ENCODE measurements at regions not wholly inside any gene's neighbourhood (a gene's known extent, or its start where the extent isn't known, plus 50 kb on each side); places are given as distances from the start of the nearest gene placed in this dataset.
"Not testable (repeated sequence)": the region's sequence is repeated elsewhere in the genome, so short reads cannot be mapped to it uniquely, and the experiment has no call there.

DNA sequence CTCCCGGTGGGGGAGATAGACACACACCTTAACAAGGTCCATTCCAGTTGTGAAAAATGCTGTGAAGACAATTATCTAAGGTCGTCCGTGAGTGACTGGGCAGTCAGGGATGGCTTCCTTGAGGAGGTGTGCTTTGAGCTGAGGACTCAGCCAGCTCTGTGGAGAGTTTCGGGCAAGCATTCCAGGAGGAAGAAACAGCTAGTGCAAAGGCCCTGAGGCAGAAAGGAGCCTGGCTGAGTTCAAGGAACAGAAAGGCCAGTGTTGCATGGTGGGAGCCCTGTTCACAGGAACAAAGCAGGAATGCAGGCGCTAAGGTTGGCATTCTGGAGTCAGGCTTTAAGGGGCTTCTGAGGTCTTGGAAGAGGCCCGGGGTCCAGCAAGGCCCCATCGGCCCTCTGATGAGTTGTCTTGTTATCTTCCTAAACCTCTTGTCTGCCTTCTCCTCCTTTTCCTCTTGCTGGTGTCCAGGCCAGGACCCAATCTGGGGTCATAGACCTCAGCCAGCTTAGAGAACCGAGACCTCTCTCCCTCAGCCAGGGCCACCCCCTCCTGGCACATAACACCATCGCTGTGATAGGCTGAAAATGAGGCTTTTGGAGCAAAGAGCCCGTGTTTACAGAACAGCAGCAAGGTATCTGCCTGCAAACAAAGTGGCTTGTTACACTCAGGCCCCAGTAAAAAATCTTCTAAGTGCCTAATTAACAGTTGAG, 270.2 kb upstream of the MVB12B start:
- no peak for DNase-seq (ENCODE audit: low spot score)

DNA sequence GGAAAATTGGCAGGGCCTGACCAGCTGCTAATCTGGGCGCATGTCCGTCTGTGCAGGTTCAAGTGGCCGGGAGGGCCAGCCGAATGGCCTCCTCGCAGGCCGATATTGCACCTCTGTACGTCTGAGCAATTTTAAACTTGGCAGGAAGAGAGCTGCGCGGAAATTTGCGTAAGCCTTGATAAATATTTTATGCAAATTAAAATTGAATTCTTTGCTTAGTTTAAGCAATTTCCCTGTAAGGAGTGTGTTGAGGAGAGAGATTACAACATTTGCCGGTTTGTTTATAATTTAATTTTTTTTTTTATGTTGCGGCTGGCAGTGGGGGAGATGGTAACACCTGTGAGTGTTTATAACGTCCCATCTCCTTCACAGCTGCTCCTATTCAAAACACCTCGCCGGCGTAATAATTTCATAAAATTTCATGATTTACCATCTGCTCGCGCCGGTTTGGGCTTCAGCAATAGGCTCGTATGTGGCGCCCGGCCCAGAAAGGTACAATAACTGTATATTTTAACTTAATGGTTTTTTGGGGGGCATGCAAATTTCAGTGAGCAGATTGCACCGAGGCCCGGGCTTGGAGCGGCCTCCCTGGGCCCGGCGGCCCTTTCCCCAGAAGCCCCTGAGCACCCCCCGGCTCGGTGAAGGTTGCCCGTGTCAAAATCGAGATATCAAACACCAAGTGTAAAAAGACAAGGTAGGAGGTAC, 269.4 kb upstream of the MVB12B start:
- DNase-seq (ENCODE audit: low spot score), result no peak

DNA sequence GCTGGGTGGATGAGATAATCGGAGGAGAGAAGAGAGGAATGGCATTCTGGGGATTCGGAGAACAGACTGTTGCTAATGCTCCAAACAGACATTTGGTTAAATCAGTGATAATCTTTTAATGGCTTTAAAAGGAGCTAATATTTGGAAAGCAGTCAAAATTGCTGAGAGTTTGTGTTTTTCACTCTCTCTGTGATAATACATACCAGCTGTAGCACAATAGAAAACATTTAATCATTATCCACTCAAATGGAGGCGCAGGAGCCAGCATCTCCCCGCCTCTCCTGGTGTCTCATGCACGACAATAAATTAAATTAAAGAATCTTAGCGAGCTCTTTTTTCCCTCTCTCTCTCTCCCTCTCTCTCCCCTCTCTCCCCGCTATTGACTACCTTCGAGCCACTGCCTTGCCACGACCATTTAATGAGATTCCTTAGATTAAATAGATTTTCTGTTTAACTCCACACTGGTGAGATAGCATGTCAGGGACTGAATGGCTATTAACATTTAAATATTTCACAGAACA, 268.6 kb upstream of the MVB12B start:
- DNase-seq (ENCODE audit: low spot score), result no peak

DNA sequence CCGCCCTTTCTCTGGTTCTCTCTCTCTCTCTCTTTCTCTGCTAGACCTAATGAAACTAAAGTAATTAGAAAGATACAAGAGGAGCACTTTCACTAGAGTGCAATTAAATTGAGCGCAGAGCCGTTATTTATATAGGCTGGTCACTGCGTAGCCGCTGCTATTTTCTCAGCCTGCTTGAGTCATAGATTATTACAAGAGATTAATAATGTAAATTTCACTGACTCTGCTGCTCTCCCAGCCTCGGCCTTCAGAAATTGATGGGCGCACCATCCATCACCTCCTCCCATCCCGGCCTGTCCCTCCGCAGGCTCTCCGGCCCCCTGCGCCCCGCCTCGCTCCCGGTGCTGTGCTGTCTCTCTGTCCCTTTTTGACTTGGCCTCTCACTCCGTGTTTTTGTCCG, 268.0 kb upstream of the MVB12B start:
- no peak for DNase-seq (ENCODE audit: low spot score)

DNA sequence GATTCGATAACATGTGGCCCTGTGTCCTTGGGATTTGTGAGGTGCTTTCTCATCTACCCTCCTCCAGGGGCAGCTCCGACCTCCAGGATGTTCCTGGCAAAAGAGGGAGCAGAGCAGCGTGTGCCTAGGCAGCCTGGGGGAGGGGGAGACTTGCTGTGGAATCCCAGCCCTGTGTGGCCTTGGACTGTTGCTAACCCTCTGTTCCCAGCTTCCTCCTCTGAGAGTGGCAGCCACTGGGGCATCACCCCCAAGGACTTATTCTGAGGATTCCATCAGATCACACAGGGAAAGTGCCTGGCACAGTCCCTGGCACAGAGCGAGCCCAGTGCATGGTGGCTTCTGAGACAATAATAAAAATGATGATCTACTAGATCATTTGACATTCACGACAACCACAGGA, 265.1 kb upstream of the MVB12B start:
- DNase-seq (ENCODE audit: low spot score), result no peak

DNA sequence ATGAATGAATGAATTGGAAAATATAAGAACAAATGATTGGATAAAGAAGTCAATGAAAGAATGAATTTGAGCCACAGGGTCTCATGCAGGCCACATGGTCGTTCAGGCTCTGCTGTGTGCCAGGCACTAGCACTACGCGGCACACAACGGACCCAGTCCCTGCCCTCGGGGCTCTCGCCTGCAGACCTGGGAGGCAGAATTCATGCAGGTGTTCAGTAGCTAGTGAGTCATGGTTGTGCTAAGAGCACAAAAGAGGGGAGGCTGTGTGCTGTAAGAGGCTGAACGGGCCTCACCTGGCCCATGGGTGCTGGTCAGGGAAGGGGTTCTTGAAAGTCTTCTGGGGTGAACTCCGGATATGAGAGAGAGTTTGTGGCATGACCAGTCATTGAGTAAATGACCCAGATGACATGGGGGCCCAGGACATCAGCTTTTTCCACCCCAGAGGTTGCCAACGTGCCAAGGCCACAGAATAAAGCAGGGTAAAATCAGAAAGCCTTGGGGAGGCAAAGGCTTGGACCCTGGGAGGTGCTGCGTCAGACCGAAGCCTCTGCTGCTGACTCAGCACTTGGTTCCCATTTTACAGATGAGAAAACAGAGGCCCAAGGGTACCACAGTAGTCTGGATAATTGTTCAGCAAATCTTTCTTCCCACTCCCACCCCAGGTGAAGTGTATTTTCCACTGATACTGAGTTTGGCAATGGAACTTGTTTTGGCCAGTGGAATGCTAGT, 264.3 kb upstream of the MVB12B start:
- DNase-seq (ENCODE audit: low spot score), result no peak

DNA sequence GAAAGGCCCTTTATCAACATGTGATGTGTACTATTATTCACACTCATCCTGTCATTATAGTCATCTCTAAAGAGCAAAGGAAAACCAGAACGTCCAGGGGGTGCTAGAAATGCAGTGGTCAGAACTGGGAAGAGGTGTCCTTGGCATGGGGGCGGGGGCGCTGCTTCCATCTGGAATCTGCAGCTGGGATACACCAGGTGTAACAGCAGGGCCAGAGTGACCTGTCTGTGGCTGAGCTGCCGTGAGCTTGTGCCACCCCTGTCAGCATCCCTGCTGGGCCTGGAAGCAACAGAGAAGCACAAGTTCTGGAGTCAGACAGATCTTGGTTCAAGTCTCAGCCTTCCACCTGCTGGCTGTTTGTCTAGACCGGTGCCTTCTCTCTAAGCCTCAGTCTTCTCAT, 263.3 kb upstream of the MVB12B start:
- no peak for DNase-seq (ENCODE audit: low spot score)

DNA sequence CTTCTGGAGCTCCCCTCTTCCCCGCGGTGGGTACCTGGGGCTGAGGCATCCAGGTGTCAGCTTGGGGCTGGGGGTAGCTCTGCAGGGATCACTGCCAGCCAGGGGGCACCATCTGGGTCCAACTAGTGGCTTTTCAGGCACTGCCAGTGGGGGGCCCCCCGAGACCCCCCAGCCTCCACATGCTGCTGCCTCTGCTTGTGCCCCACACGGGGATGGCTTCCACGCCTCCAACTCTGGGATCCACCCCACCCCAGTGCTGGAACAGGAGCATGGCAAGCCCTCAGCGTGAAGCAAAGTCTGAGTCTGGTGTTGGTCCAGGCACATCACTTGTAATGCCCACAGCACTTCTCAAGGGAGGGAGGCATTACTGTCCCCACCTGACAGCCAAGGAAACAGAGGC, 260.5 kb upstream of the MVB12B start:
- DNase-seq (ENCODE audit: low spot score), result no peak

DNA sequence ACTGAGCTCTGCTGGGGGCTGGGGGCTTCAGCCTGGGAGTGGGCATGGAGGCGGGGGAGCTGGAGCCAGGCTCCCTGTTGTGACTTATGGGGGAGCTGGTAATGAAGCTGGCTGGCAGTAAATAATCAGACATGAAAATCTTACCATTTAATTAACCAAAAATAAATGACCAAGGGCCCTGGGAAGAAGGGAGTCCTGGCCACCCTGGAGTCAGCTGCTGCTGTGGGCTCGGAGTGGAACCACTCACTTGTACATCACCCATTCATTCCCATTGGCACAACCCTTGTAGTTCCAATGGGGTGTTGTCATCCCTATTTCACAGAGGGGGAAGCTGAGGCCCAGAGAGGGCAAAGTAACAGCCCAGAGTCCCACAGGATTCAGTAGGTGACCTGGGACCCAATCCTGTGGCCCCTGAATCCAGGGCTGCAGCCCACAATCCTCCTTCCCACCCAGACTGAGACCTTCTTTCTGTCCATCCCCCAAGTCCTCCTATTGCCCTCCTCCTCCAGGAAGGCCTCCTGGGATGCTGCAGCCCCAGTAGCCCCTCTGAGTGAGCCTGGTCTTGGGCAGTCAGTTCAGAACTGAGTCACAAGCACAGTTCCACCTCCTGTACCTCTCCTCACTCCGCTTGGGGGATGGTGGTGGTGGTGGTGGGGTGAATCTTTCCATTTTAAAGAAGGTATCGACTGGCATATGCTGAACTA, 259.4 kb upstream of the MVB12B start:
- DNase-seq (ENCODE audit: low spot score), result no peak

DNA sequence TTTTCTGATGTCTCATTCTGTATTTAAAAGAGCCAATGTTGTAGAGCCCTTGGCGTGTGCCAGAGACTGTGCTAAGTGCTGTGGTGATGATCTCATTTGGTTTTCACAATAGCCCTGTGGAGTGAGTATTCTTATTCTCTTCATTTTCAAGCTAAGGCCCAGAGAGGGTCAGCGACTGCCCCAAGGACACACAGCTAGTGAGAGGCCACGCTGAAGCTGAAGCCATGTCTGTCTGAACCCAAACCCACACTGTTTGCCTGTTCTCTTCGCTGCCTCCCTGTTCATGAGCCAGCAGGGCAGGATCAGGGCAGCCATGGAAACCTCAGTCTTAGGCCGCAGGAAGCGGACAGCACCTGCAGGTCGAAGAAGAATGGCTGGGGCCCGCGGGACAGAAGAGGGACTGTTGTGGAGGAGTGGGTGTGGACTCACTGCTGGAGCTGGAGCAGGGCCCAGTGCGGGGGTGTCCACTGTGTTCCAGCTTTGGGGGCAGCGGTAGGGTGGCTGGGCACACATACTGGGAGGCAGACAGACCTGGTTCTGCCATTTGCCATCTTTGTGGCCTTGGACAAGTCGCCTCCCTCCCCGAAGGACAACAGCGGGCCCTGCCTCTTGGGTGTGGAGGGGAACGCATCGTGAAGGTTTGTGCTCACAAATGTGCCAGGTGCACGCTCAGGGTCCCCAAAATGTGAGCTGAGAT, 257.9 kb upstream of the MVB12B start:
- DNase-seq (ENCODE audit: low spot score), result no peak

DNA sequence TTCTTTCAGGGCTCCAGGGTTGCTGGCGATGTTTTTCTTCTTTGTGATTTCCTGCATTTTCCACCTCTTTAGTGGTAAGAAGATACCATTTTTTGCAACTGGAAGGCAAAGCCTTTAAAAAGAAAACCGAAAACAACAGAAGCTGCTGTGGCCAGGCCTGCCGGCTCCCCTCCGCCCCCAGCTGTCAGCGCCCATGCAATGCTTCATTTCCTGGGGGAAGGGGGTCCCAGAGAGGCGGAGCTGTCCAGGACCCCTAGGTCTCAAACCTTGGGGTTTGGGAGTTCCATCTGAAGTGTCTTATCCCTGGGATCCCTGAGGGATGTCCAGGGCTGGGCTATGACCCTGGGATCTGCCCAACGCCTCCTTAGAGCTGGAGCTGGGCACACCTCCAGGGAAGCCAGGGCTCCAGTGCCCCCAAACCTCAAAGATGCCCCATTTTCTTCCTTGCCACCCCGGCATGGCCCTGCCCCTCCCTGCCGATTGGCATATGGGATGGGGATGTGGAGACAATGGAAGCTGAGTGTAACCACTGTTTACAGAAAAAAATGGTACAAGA, 257.2 kb upstream of the MVB12B start:
- DNase-seq (ENCODE audit: low spot score), result no peak

DNA sequence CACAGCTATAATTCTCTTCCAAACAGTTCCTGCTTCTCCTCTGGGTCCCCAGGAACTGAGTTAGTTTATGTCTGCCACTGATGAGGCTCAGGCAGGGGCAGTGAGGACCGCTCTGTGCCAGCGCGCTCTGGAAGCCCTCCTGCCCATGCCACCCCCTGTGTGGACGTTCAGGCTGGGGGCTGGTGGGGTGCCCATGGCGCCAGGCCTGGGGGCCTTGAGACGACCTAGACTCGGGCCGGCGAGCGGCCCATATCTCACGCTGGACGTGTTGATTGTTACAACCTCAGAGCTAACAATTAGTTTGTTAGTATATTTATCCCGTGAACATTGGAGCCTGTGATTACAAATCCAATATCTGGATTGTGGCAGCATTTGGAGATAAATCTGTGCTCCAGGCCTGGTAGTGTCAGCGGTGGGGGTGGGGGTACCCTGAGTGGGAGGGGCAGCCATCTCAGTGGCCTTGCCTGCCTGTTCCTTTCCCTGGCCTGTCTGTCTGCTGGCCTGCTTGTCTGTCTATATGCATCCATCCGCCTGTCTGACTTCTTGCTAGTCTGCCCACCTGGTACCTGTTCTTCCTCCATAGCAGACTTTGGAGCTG, 256.5 kb upstream of the MVB12B start:
- no peak for DNase-seq (ENCODE audit: low spot score)

DNA sequence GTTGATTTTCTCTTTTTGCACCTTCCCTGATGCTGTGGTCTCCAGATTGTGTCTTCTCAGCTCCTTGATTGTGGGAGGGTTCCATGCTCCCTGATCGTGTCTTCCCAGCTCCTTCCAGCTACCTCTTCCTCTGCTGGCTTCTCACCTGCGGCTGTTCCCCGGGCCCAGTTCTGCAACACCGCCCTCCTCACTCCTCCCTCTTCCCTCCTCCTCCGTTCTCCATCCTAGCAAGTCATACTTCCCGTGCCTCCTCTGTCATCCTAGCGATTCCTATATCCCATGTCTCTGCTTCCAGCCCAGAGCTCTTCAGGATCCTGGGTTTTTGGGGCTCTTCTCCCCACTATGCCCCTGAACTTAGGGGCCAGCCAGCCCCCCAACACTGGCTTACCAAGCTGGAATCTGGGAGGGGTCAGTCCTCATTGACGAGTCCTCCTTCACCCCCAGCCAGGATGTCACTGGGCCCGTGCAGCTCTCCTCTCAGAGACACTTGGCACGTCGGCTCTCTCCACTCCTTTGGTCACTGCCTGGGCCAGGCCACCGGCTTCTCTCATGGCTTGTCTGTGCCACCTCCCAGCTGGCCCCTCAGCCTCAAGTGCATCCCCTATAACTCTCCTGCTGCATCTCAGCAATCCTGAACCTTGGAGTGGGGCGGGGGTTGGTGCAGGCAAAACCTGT, 255.4 kb upstream of the MVB12B start:
- DNase-seq (ENCODE audit: low spot score), result no peak

DNA sequence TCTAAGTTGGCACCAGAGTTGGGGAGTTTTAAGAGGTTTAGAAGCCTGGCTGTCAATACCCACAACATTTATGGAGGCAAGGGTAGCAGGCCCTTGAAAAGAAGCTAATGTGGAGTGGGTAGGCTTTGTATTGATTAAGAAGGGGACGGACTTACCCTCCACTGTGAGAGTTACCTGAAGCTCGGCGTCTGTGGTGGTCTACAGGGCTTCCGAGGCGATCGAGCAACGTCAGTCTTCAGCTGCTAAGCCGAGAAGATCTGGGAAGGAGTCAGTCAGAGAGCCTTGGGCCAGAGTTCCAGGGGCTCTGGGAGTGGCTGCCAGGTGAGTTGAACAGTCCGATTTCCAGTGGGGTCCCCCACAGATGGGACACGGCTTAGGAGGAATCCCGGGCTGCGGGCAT, 249.0 kb upstream of the MVB12B start:
- not testable (repeated sequence) for DNase-seq (ENCODE audit: low spot score)

DNA sequence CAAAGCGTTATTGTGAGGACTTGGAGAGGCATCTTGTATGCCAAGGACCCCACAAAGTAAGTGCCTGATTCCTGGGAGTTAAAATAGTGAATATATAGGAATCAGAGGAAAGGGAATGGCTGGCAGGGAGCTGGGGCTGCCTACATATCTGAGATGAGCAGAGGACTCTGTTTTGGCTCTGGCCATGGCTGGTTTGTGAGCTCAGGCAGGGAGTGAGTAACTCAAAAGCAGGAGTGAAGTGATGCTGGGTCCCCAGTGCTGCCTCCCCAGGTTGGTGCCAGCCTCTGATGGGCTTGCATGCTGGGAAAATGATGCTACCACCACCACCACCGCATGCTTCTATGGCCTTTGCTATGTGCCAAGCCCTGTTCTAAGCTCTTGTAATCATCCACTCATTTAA, 246.0 kb upstream of the MVB12B start:
- DNase-seq (ENCODE audit: low spot score), result no peak

DNA sequence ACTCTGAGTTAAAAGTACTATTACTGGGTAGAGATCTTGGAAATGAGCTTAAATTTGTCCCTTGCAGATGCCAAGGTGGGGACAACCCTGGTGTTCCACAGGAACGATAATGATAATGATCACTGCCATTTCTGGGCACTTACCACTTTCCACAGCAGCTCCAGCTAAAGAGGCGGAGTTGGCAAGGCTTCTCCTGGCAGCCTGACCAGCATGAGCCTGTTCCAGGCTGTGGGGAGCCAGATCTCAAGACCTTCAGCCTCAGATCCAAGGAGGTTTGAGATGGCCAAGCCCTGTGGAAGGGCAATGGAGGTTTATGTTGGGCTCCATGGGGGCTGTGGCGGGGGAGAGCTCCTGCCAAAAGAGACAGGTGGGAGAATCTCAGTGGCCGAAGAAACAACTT, 244.9 kb upstream of the MVB12B start:
- no peak for DNase-seq (ENCODE audit: low spot score)

DNA sequence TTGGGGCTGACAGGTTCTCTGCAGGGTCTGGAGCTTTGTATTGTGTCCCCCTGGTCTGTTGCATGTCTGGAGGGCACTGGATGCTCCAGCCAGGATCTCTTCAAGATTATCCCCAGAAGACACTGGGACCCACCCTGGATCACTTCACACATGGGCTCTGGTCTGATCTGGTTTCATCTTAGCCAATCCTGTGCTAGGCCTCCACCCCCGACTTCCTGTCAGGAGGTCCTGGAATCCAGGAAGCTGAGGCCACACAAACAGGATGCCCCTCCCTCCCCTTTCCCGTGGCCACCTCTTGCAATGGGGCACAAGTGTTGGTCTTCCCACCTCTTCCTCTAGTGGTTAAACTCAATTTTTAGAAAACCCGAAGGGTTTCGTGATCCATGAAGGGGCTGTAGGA, 242.6 kb upstream of the MVB12B start:
- DNase-seq (ENCODE audit: low spot score), result no peak

DNA sequence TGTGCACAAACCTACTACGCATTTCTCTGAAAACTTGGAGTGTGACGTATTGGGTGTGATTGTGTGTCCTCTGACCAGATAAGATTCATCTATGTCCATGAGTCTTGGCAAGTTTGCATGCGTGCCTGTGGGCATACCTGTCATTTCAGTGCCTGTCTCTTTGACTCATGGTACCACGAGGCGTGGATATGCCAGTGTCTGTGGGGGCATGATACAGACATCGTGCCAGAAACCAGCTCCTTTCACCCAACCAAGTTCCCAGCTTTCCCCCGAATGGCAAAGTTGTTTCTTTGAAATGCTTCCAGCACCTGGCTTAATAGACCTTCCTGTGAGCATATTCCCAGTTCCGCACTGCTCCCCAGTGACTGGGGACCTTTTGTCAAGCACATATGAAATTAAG, 241.9 kb upstream of the MVB12B start:
- no peak for DNase-seq (ENCODE audit: low spot score)

DNA sequence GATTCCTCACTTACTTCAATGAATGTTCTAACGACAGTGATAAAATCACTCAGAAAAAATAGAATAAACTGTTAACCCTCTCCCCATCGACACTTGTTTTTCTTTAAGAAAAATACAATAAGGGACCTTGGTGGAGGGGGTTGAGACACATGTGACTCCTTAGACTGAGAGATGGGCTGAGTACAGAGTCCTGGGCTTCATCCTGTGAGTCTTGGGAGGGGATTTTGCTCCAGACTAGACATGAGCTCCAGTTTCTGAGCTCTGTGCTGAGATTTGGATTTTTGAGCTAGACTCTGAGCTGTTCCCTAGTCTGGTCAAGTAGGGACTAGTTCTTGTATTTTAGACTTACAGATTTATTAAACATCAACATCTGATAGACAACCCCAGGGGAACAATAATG, 241.5 kb upstream of the MVB12B start:
- DNase-seq (ENCODE audit: low spot score), result no peak

DNA sequence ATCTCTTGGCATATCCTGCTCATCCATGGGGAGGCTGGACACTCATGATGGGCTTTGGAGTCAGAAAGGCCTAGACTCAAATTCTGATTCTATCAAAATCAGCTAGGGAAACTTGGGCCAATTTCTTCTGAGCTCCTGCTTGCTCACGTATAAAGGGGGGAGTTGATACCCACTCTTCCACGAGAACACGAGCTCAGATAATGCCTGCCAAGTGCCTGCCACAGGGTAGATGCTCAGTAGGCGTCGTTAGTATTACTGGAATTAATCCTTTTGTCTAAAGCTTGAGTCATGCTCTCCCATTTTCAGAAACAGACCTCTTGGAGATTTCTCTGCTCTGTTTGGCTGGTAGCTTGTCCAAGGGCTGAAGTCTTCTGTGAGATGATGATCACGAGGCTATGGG, 238.3 kb upstream of the MVB12B start:
- DNase-seq (ENCODE audit: low spot score), result no peak

Data from umbilical cord (tissue), 1 donor.